ENCODE measurements at regions not wholly inside any gene's neighbourhood (a gene's known extent, or its start where the extent isn't known, plus 50 kb on each side); places are given as distances from the start of the nearest gene placed in this dataset.

DNA sequence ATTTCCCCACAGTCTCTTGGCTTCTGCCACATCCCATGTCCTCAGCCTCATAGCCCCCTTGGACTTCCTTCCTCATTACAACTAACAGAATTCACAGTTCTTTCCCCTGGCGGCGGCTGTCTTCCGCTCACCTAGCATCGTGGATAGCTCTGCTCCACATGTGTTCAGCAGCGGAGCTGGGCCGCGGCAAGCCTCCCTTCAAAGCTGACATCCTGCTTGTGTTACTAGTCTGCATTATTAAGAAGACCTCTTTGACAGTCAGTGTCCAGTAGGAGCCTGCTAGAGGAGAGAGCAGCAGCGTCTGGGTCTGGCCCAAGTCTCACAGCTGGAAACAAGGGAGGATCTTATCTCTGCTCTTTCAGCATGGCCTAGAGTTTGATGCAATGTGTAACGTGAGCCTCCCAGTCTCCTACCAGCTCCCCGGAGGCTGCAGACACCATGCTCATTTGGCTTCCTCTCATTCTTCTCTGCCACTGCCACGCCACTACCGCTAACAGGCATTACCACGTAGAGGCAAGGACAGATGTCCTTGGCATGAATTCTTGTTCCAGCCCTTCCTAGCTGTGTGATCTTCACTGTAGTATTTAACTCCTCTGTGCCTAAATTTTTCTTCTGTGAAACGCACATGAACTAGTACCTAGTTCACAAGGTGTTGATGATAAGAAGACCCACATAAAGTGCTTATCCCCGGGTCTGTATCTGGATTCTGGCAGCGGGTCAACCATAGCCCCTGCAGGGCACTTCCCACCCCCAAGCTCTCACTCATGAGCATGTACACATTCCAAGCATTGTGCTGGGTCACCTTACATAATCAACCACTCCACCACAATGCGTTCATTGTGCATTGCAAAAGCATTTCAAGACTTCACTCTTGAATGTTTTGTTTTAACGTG lies 107.1 kb upstream of the BACH2 start:
- peak; percentile 74 for DNase-seq (ENCODE audit: low read depth)

DNA sequence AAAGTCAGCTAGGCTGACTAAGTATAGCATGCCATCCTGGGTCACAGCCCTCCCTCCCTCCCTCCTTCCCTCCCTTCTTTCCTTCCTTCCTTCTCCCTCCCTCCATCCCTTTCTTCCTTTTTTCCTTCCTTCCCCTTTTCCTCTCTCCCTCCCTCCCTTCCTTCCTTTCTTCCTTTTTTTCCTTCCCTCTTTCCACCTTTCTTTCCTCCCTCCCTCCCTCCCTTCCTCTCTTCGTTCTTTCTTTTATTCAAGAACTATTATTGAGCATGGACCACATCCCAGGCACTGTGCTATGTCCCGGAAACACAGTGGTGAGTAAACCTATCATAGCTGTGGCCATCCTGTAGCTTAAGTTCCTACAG lies 106.2 kb upstream of the BACH2 start:
- no peak for DNase-seq (ENCODE audit: low read depth)

DNA sequence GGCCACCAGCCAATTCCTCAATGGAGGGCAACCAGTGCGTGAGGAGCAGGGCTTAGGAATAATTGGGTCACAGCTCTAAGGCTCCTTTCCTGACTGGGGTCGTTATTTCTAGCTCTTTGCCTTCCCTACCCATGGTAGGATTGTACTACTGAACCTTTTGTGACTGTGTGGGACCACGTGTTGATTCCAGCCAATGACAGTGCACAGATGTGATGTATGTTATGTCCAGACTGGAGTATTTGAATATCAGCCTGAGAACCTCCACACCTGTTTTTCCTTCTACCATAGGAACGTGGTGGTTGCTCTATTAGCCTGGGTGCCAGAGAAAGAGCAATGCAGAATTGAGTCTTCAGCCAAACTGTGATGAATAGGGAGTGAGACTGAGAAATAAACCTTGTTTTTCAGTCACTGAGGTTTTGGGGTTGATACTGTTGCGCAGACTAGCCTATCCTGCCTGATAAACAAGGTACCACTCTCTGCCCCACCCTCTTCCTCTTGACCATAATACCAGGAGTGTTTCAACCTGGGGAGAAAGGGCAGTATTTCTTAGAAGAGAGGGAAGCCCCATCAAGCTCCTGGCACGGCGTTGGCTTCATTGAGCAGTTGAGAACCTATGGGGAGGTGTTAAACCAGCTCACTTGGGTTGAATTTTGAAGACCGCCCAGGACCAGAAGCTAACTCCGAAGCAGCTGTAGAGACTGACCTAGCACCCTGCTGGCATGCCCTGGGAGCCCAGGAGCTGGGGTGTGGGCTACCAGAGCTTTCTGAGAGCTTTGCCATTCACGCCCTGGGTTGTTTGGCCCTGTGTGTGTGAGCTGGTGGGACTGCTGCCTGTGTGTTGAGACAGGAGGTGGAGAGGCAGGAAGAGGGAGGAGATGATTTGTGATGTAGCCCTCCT lies 105.5 kb upstream of the BACH2 start:
- no peak for DNase-seq (ENCODE audit: low read depth)

- no peak for DNase-seq (ENCODE audit: low read depth)
Observed at GRCh38 chr6:90399970-90400369, 103.3 kb upstream of the BACH2 start.

GRCh38 chr6:90397929-90398674 lies 101.5 kb upstream of the BACH2 start:
- no peak for DNase-seq (ENCODE audit: low read depth)

- DNase-seq (ENCODE audit: low read depth): no peak
Observed at GRCh38 chr6:90397047-90397446, 100.4 kb upstream of the BACH2 start.

GRCh38 chr6:90393232-90393884 lies 96.7 kb upstream of the BACH2 start:
- peak; percentile 52 for DNase-seq (ENCODE audit: low read depth)

GRCh38 chr6:90390379-90390778 lies 93.7 kb upstream of the BACH2 start:
- no peak for DNase-seq (ENCODE audit: low read depth)

- no peak for DNase-seq (ENCODE audit: low read depth)
Observed at GRCh38 chr6:90388395-90388794, 91.8 kb upstream of the BACH2 start.

GRCh38 chr6:90387826-90388225 lies 91.2 kb upstream of the BACH2 start:
- no peak for DNase-seq (ENCODE audit: low read depth)

DNA sequence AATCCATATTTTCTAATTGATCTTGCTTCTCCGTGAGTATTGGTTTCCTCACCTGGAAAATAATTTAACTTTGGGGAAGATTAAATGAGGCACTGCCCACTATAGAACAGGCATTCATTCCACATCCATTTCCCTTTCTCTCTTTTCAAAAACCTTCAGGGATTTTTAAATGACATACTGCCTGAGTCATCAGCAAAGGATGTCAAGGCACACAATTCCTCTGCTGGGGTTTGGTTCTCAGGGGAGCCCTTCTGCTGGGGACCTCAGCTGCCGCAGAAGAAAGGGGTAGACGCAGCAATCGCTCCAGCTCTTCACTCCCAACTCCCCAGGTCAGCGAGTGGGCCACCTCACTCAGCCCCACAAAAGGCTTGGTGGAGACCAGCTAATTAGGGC lies 90.7 kb upstream of the BACH2 start:
- DNase-seq (ENCODE audit: low read depth): no peak

GRCh38 chr6:90386399-90387382 lies 90.0 kb upstream of the BACH2 start:
- DNase-seq (ENCODE audit: low read depth): no peak

GRCh38 chr6:90385759-90386313 lies 89.2 kb upstream of the BACH2 start:
- no peak for DNase-seq (ENCODE audit: low read depth)

GRCh38 chr6:90384720-90385119 lies 88.1 kb upstream of the BACH2 start:
- no peak for DNase-seq (ENCODE audit: low read depth)

DNA sequence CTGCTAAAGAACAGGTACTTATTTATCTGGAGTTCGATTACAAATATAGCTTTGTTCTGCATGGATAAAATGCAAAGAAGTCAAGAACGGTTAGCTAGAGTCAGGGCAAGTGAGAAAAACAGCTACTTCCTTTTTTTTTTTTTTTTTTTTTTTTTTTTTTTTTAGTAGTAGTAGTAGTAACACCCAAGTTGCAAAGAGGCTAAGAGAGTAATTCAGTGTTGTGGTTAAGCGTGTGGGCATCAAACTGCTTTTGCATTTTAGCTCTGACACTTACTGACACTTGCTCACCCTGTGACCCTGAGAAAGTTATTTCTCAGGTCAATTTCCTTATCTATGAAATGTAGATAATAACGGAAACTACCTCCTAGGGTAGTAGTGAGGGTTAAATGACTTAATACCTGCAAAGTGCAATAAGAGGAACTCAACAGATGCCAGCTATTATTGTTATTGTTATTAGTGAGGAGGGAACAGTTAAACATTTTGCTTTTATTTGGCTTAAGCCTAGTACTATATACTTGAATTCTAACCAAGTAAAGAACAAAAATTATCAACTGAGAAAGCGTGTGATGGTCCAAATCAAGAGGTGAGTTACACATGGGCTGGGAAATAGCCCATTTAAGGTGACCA lies 86.7 kb upstream of the BACH2 start:
- no peak for DNase-seq (ENCODE audit: low read depth)

- DNase-seq (ENCODE audit: low read depth): no peak
Observed at GRCh38 chr6:90382760-90383159, 86.1 kb upstream of the BACH2 start.

DNA sequence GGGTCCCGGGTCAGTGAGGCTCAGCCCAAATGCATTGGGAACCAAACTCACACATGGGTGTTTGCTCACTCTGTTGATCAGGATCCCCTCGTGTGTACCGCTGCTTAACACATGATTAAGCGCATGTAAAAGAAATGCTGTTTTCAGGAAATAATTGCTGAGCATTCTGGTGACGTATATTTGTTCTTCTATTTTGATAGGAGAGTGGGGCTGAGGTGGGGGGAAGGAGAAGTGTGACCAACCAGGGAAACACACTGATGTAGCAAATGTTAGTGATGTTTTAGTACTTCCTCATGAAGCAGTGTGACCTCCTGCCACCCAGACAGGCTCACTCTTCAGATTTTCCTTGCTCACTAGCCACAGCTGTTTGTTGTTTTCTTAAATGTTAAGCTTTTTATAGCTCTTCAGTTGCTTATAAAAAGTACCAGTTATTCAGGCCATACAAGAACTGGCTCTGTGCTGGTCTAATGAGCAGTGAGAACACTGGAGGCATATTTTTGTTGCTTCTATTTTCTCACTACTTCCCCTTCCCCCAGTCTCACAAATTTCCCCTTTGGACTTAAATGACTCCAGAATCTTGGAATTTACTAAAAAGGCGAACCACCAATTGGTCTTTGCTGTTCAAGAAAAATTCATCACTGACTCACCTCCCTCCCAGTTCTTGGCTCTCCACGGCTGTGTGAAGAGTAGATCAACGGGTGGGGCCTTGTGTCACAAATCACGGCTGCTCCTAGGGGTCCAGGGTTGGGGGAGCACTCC lies 79.2 kb upstream of the BACH2 start:
- peak; percentile 70 for DNase-seq (ENCODE audit: low read depth)

DNA sequence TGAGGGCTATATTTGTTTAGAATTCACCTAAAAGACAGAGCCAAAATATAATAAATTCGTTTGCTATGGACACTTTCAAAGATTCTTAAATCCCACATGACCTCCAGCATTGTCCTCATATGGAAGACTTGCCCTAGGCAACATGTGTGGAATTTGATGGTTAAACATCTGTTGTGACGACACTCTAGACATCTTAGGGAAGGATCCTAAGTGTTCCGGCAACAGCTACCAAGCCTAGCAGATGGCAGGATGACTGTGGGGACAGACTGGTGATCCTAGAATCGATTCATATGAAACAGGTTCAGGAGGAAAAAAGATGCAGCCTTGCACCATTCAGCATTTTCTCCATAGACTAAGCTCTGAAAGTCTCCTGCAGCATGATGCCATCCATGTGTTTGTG lies 77.6 kb upstream of the BACH2 start:
- DNase-seq (ENCODE audit: low read depth): peak; percentile 39

DNA sequence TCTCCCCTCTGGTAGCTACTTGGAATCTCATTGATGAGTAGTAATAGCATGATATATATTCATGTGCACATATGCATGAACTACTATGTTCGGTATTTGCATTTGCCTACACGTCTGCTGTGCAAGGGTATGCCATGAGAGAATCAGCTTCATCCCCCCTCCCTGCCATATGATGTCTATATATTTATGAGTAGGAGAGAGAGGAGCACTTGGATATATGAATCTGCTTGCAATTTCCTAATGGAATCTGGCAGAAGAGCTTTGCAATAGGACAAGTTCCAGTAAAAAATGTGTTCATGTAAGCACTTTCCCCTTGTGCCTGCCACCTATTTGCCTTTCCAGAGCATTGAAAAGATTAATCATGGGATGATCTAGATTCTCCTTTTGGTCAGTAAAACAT lies 76.2 kb upstream of the BACH2 start:
- no peak for DNase-seq (ENCODE audit: low read depth)

Measured in fibroblast of gingiva (primary cell).